ENCODE measurements at regions not wholly inside any gene's neighbourhood (a gene's known extent, or its start where the extent isn't known, plus 50 kb on each side); places are given as distances from the start of the nearest gene placed in this dataset.

- Histone ChIP-seq H3K4me1 (ENCODE audit: control insufficient read depth, insufficient read depth, low read length) (no peaks in the 10 kb centered on the region), H3K23ac (ENCODE audit: low read depth, low read length) (no peak overlapping the region), H3K36me3 (ENCODE audit: control insufficient read depth, insufficient read depth, low read length) (no peaks in the 10 kb centered on the region), H3K27ac (ENCODE audit: insufficient read depth, low read length) (no peak overlapping the region), H3K9me3 (ENCODE audit: control insufficient read depth, insufficient read depth, low read length) (no peaks in the 10 kb centered on the region), H4K8ac (ENCODE audit: low read depth in 2 of 2, low read length in 2 of 2) (no peak overlapping the region), H3K4me2 (ENCODE audit: low read depth, low read length) (no peak overlapping the region), H4K20me1 (ENCODE audit: insufficient read depth, low read length) (no peaks in the 10 kb centered on the region), H3K18ac (ENCODE audit: low read depth, low read length) (no peak overlapping the region), H2BK20ac (ENCODE audit: low read depth, low read length) (no peak overlapping the region), H2AFZ (replicated peaks; ENCODE audit: low read length, poor library complexity) (no peak overlapping the region), H3K4me3 (ENCODE audit: insufficient read depth, low read depth, low read length) (no peak overlapping the region), H2BK5ac (ENCODE audit: low read depth, low read length, poor library complexity, severe bottlenecking) (no peak overlapping the region), H2BK15ac (ENCODE audit: low read depth, low read length) (no peak overlapping the region), H4K5ac (ENCODE audit: low read depth, low read length) (no peak overlapping the region), H2BK120ac (ENCODE audit: low read depth, low read length) (no peak overlapping the region), H2AK5ac (ENCODE audit: low read depth, low read length) (no peak overlapping the region), H4K91ac (ENCODE audit: insufficient read depth, low read depth, low read length) (no peak overlapping the region), H3K27me3 (ENCODE audit: control insufficient read depth, insufficient read depth, low read length) (peaks cover 7% of the 10 kb centered on the region), H3K9ac (ENCODE audit: low read depth, low read length) (no peak overlapping the region), H3K4ac (ENCODE audit: low read depth, low read length) (no peak overlapping the region), H3K56ac (ENCODE audit: extremely low read depth, insufficient read depth, low read length) (no peak overlapping the region), H3K14ac (replicated peaks; ENCODE audit: low read depth, low read length) (no peak overlapping the region), H3K79me1 (ENCODE audit: low read depth in 1 of 2, low read length in 2 of 2) (no peaks in the 10 kb centered on the region), H3K9me1 (ENCODE audit: insufficient read depth, low read length) (peaks cover 5% of the 10 kb centered on the region; the same call in 1 of the 2 replicates), H2AK9ac (replicated peaks; ENCODE audit: low read depth, low read length, poor library complexity) (no peak overlapping the region)
- DNase-seq (no peak), ATAC-seq (ENCODE audit: low read depth) (no peak)
- POLR2A ChIA-PET (ENCODE audit: unreplicated experiment): no interaction called here
- in situ Hi-C loops (cut with MboI; ENCODE audit: low sequenced_read_pairs) (no loop called here), dilution Hi-C loops (cut with HindIII; ENCODE audit: low sequenced_read_pairs, unreplicated experiment) (no loop called here), intact Hi-C loops (cut with micrococcal nuclease) (no loop called here)
- no peak for TF ChIP-seq FOS (IDR thresholded peaks at IDR 0.05; ENCODE audit: low read depth, low read length)
- TF ChIP-seq NFE2L2 (IDR thresholded peaks at IDR 0.05; ENCODE audit: low read depth, low read length): no peak
- TF ChIP-seq, protein P1, sequence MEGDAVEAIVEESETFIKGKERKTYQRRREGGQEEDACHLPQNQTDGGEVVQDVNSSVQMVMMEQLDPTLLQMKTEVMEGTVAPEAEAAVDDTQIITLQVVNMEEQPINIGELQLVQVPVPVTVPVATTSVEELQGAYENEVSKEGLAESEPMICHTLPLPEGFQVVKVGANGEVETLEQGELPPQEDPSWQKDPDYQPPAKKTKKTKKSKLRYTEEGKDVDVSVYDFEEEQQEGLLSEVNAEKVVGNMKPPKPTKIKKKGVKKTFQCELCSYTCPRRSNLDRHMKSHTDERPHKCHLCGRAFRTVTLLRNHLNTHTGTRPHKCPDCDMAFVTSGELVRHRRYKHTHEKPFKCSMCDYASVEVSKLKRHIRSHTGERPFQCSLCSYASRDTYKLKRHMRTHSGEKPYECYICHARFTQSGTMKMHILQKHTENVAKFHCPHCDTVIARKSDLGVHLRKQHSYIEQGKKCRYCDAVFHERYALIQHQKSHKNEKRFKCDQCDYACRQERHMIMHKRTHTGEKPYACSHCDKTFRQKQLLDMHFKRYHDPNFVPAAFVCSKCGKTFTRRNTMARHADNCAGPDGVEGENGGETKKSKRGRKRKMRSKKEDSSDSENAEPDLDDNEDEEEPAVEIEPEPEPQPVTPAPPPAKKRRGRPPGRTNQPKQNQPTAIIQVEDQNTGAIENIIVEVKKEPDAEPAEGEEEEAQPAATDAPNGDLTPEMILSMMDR (conservative IDR thresholded peaks at IDR 0.05; ENCODE audit: low read depth, low read length): no peak
- TF ChIP-seq MAZ (IDR thresholded peaks at IDR 0.05; ENCODE audit: borderline replicate concordance, low read depth, low read length): no peak
- no peak for TF ChIP-seq CEBPB (IDR thresholded peaks at IDR 0.05; ENCODE audit: low read depth, low read length)
- no peak for TF ChIP-seq BHLHE40 (IDR thresholded peaks at IDR 0.05; ENCODE audit: low read depth, low read length)
- no peak for TF ChIP-seq RCOR1 (IDR thresholded peaks at IDR 0.05; ENCODE audit: insufficient replicate concordance, low read length)
- TF ChIP-seq, protein P2, sequence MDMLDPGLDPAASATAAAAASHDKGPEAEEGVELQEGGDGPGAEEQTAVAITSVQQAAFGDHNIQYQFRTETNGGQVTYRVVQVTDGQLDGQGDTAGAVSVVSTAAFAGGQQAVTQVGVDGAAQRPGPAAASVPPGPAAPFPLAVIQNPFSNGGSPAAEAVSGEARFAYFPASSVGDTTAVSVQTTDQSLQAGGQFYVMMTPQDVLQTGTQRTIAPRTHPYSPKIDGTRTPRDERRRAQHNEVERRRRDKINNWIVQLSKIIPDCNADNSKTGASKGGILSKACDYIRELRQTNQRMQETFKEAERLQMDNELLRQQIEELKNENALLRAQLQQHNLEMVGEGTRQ (IDR thresholded peaks at IDR 0.05; ENCODE audit: low read depth, low read length): no peak
- no peak for TF ChIP-seq SMC3 (IDR thresholded peaks at IDR 0.05; ENCODE audit: low read depth, low read length)
- no peak for TF ChIP-seq MXI1 (IDR thresholded peaks at IDR 0.05; ENCODE audit: borderline replicate concordance, low read depth, low read length)
- no peak for TF ChIP-seq CHD1 (IDR thresholded peaks at IDR 0.05; ENCODE audit: low read depth, low read length)
- no peak for TF ChIP-seq MAFK (IDR thresholded peaks at IDR 0.05; ENCODE audit: low read depth, low read length)
- no TSS peak for BruUV-seq (replicated peaks)
- WGBS, 2 experiments (ENCODE audit: extremely low coverage in 2 of 2, insufficient read length in 1 of 2): 0% methylated on average over 1 of the region's 3 CpGs; no CpG with 5 or more reads in 1 of the 2 experiments
- CTCF ChIA-PET: no interaction called here
Measured at GRCh38 chr1:157279802-157280140, 141.6 kb upstream of the ETV3 start.
